HEK293T (cell line): ENCODE measurements at regions not wholly inside any gene's neighbourhood (a gene's known extent, or its start where the extent isn't known, plus 50 kb on each side); places are given as distances from the start of the nearest gene placed in this dataset.
"Not testable (repeated sequence)": the region's sequence is repeated elsewhere in the genome, so short reads cannot be mapped to it uniquely, and the experiment has no call there.

Source experiments
- CTCF ChIA-PET: fragments of 350-600 bp; formaldehyde crosslinking; extraction: SDS; loops from one replicate; lab custom pipeline; 2021; ENCODE audit warnings: antibody characterized with exemption, inconsistent platforms; lab: Yijun Ruan, JAX
- POLR2A ChIA-PET: fragments of 350-600 bp; formaldehyde crosslinking; extraction: SDS; loops from one replicate; lab custom pipeline; 2020; ENCODE audit warnings: antibody characterized with exemption, inconsistent platforms; lab: Yijun Ruan, JAX
- DNase-seq: peaks from one replicate; pipeline ENCODE4 v3.0.0; 2012; ENCODE audit warnings: mixed read lengths; ENCODE audit errors: extremely low spot score
- ARNT ChIP-seq: fragments of 450-650 bp; IDR thresholded peaks from 2 replicates; pipeline ENCODE4 v1.6.1; 2017; ENCODE audit warnings: mild to moderate bottlenecking
- BHLHE40 ChIP-seq: fragments of 450-650 bp; IDR thresholded peaks from 2 replicates; pipeline ENCODE4 v1.6.1; 2016; ENCODE audit warnings: mild to moderate bottlenecking, moderate library complexity, borderline replicate concordance
- CTBP1 ChIP-seq: fragments of 450-650 bp; IDR thresholded peaks from 2 replicates; pipeline ENCODE4 v1.6.1; 2016; ENCODE audit warnings: borderline replicate concordance
- ELF4 ChIP-seq: fragments of 450-650 bp; IDR thresholded peaks from 2 replicates; pipeline ENCODE4 v1.6.1; 2017; ENCODE audit warnings: antibody characterized with exemption
- FOXA1 ChIP-seq: fragments of 450-650 bp; IDR thresholded peaks from 2 replicates; pipeline ENCODE4 v1.6.1; 2016; ENCODE audit warnings: mild to moderate bottlenecking
- FOXK2 ChIP-seq: fragments of 450-650 bp; IDR thresholded peaks from 2 replicates; pipeline ENCODE4 v1.6.1; 2016; ENCODE audit warnings: mild to moderate bottlenecking
- FOXM1 ChIP-seq: fragments of 450-650 bp; IDR thresholded peaks from 2 replicates; pipeline ENCODE4 v1.6.1; 2017; ENCODE audit warnings: mild to moderate bottlenecking, borderline replicate concordance
- HDGF ChIP-seq: fragments of 450-650 bp; IDR thresholded peaks from 2 replicates; pipeline ENCODE4 v1.6.1; 2017; ENCODE audit warnings: antibody characterized with exemption, borderline replicate concordance
- L3MBTL2 ChIP-seq: fragments of 450-650 bp; conservative IDR thresholded peaks from 2 replicates; pipeline ENCODE4 v1.6.1; 2016; ENCODE audit warnings: mild to moderate bottlenecking
- LEF1 ChIP-seq: fragments of 450-650 bp; IDR thresholded peaks from 2 replicates; pipeline ENCODE4 v1.6.1; 2017; ENCODE audit warnings: mild to moderate bottlenecking, borderline replicate concordance
- NFRKB ChIP-seq: fragments of 450-650 bp; IDR thresholded peaks from 2 replicates; pipeline ENCODE4 v1.6.1; 2016; ENCODE audit warnings: mild to moderate bottlenecking, moderate library complexity
- PKNOX1 ChIP-seq: fragments of 450-650 bp; IDR thresholded peaks from 2 replicates; pipeline ENCODE4 v1.6.1; 2016
- SP1 ChIP-seq: fragments of 450-650 bp; IDR thresholded peaks from 2 replicates; pipeline ENCODE4 v1.6.1; 2017
- SUZ12 ChIP-seq: fragments of 450-650 bp; IDR thresholded peaks from 2 replicates; pipeline ENCODE4 v1.6.1; 2016; ENCODE audit warnings: mild to moderate bottlenecking
- TARDBP ChIP-seq: fragments of 450-650 bp; IDR thresholded peaks from 2 replicates; pipeline ENCODE4 v1.6.1; 2016
- ZNF384 ChIP-seq: fragments of 450-650 bp; IDR thresholded peaks from 2 replicates; pipeline ENCODE4 v1.6.1; 2016

- no peak for DNase-seq
- ChIA-PET POLR2A (no interaction called here), CTCF (no interaction called here)
- TF ChIP-seq SP1 (no peak), ELF4 (no peak), FOXK2 (no peak), LEF1 (no peak), CTBP1 (no peak), HDGF (no peak), TARDBP (no peak), FOXM1 (no peak), PKNOX1 (no peak), NFRKB (no peak), FOXA1 (no peak), L3MBTL2 (no peak), BHLHE40 (no peak), ARNT (no peak), ZNF384 (no peak)
Measured at GRCh38 chr15:81783076-81783475, 262.7 kb downstream of the MEX3B start.

GRCh38 chr15:81781395-81781794 is 264.4 kb downstream of the MEX3B start:
- TF ChIP-seq SP1 = no peak
- TF ChIP-seq L3MBTL2 = no peak
- no peak for TF ChIP-seq ARNT
- TF ChIP-seq SUZ12 = no peak
- TF ChIP-seq FOXA1 = no peak
- TF ChIP-seq BHLHE40 = no peak
- TF ChIP-seq PKNOX1 = no peak
- no peak for TF ChIP-seq LEF1
- no peak for TF ChIP-seq TARDBP
- TF ChIP-seq HDGF = no peak
- no peak for TF ChIP-seq ZNF384
- no peak for TF ChIP-seq NFRKB
- TF ChIP-seq CTBP1 = no peak
- TF ChIP-seq FOXK2 = no peak
- TF ChIP-seq ELF4 = no peak
- ChIA-PET CTCF (no interaction called here), POLR2A (no interaction called here)
- DNase-seq = no peak

GRCh38 chr15:81780966-81781365 is 264.9 kb downstream of the MEX3B start:
- CTCF ChIA-PET = no interaction called here
- TF ChIP-seq L3MBTL2 = no peak
- no peak for TF ChIP-seq CTBP1
- no peak for TF ChIP-seq BHLHE40
- TF ChIP-seq SP1 = no peak
- TF ChIP-seq HDGF = no peak
- no peak for TF ChIP-seq LEF1
- no peak for TF ChIP-seq FOXK2
- DNase-seq = no peak
- POLR2A ChIA-PET = no interaction called here

- CTCF ChIA-PET = no interaction called here
- POLR2A ChIA-PET = no interaction called here
- DNase-seq = no peak
- no peak for TF ChIP-seq SUZ12
- TF ChIP-seq FOXM1 = no peak
- TF ChIP-seq NFRKB = no peak
- TF ChIP-seq FOXA1 = no peak
- TF ChIP-seq PKNOX1 = no peak
- TF ChIP-seq ELF4 = no peak
- no peak for TF ChIP-seq ARNT
- TF ChIP-seq TARDBP = no peak
- TF ChIP-seq BHLHE40 = no peak
- no peak for TF ChIP-seq FOXK2
- no peak for TF ChIP-seq HDGF
- TF ChIP-seq CTBP1 = no peak
- TF ChIP-seq LEF1 = no peak
Measured at GRCh38 chr15:81779181-81779580, 266.6 kb downstream of the MEX3B start.

GRCh38 chr15:81777546-81777945 is 268.3 kb downstream of the MEX3B start:
- ChIA-PET CTCF (no interaction called here), POLR2A (no interaction called here)
- TF ChIP-seq ELF4 (no peak), BHLHE40 (no peak), CTBP1 (no peak), L3MBTL2 (no peak), PKNOX1 (no peak), SUZ12 (no peak), ZNF384 (no peak), NFRKB (no peak)
- DNase-seq = no peak

GRCh38 chr15:81776976-81777375 is 268.8 kb downstream of the MEX3B start:
- POLR2A ChIA-PET = no interaction called here
- TF ChIP-seq FOXK2 (no peak), LEF1 (no peak), SUZ12 (no peak), ARNT (no peak), CTBP1 (no peak), TARDBP (no peak)
- no peak for DNase-seq
- CTCF ChIA-PET = no interaction called here

- POLR2A ChIA-PET, CTCF ChIA-PET, DNase-seq: not testable (repeated sequence)
Measured at GRCh38 chr15:81775779-81776178, 270.0 kb downstream of the MEX3B start.
